Body of pancreas (tissue), 4 donors: ENCODE measurements at regions not wholly inside any gene's neighbourhood (a gene's known extent, or its start where the extent isn't known, plus 50 kb on each side); places are given as distances from the start of the nearest gene placed in this dataset.

ENCODE experiments used
- CTCF ChIP-seq, 7 experiments: fragments of 450-650 bp in 4 of 7; fragments of 200-600 bp in 3 of 7; sonication (generic) in 3 of 7; IDR thresholded peaks; one replicate each; pipeline ENCODE4 v1.5.1; 2016 to 2019; ENCODE audit warnings: antibody characterized with exemption in 7 of 7
- POLR2A ChIP-seq, 3 donors: fragments of 450-650 bp; IDR thresholded peaks; one replicate each; pipeline ENCODE4 v1.6.1; 2016; ENCODE audit warnings: antibody characterized with exemption in 3 of 3, mild to moderate bottlenecking in 2 of 3

GRCh38 chr16:62546701-62547100, 510.5 kb upstream of the CDH8 start:
- TF ChIP-seq CTCF (IDR thresholded peaks at IDR 0.05) (no peak), POLR2A (IDR thresholded peaks at IDR 0.05) (no peak)
